ENCODE measurements at regions not wholly inside any gene's neighbourhood (a gene's known extent, or its start where the extent isn't known, plus 50 kb on each side); places are given as distances from the start of the nearest gene placed in this dataset.

GRCh38 chr6:91018586-91018985 lies 431.7 kb upstream of the MAP3K7 start:
- Mint-ChIP-seq H3K27ac (no peak overlapping the region), H3K4me3 (no peak overlapping the region), H3K36me3 (no peaks in the 10 kb centered on the region), H3K9me3 (no peaks in the 10 kb centered on the region), H3K27me3 (peaks cover 0 to 10% (median 0%) of the 10 kb centered on the region in 3 donors), H3K4me1 (no peaks in the 10 kb centered on the region)
- ATAC-seq (ENCODE audit: low read depth in 2 of 2) (no peak), DNase-seq (no peak)

- Mint-ChIP-seq H3K4me3 (no peak overlapping the region), H3K27ac (no peak overlapping the region), H3K36me3 (no peaks in the 10 kb centered on the region), H3K4me1 (no peaks in the 10 kb centered on the region), H3K27me3 (no peaks in the 10 kb centered on the region), H3K9me3 (peaks cover 0 to 3% (median 0%) of the 10 kb centered on the region in 7 donors)
- no peak for DNase-seq
- no peak for ATAC-seq (ENCODE audit: low read depth in 2 of 2)
These were observed 426.6 kb upstream of the MAP3K7 start for GRCh38 chr6:91013511-91013910.

GRCh38 chr6:90997076-90997475 lies 410.2 kb upstream of the MAP3K7 start:
- H3K4me1 Mint-ChIP-seq = no peaks in the 10 kb centered on the region
- no peak overlapping the region for H3K4me3 Mint-ChIP-seq
- no peaks in the 10 kb centered on the region for H3K9me3 Mint-ChIP-seq
- H3K36me3 Mint-ChIP-seq = no peaks in the 10 kb centered on the region
- H3K27ac Mint-ChIP-seq = no peak overlapping the region
- H3K27me3 Mint-ChIP-seq = peaks cover 0 to 6% (median 6%) of the 10 kb centered on the region in 3 donors
- no peak for ATAC-seq (ENCODE audit: low read depth in 2 of 2)
- no peak for DNase-seq

- Mint-ChIP-seq H3K36me3 (no peaks in the 10 kb centered on the region), H3K27ac (no peak overlapping the region), H3K4me1 (no peaks in the 10 kb centered on the region), H3K9me3 (no peaks in the 10 kb centered on the region), H3K27me3 (peaks cover 0 to 6% (median 6%) of the 10 kb centered on the region in 3 donors), H3K4me3 (no peak overlapping the region)
- DNase-seq (no peak), ATAC-seq (ENCODE audit: low read depth in 2 of 2) (no peak)
These were observed 406.9 kb upstream of the MAP3K7 start for GRCh38 chr6:90993770-90994169.

- Mint-ChIP-seq H3K4me3 (no peak overlapping the region), H3K36me3 (no peaks in the 10 kb centered on the region), H3K4me1 (no peaks in the 10 kb centered on the region), H3K27me3 (no peaks in the 10 kb centered on the region), H3K27ac (no peak overlapping the region), H3K9me3 (no peaks in the 10 kb centered on the region)
- DNase-seq (no peak), ATAC-seq (ENCODE audit: low read depth in 2 of 2) (no peak)
These were observed 402.9 kb upstream of the MAP3K7 start for GRCh38 chr6:90989763-90990162.

- Mint-ChIP-seq H3K9me3 (peaks cover 0 to 4% (median 0%) of the 10 kb centered on the region in 7 donors), H3K27me3 (peaks cover 3 to 12% (median 12%) of the 10 kb centered on the region in 3 donors), H3K4me3 (no peak overlapping the region), H3K4me1 (no peaks in the 10 kb centered on the region), H3K27ac (no peak overlapping the region), H3K36me3 (no peaks in the 10 kb centered on the region)
- no peak for DNase-seq
- no peak for ATAC-seq (ENCODE audit: low read depth in 2 of 2)
These were observed 397.2 kb upstream of the MAP3K7 start for GRCh38 chr6:90984066-90984465.

GRCh38 chr6:90983462-90983861 lies 396.6 kb upstream of the MAP3K7 start:
- peaks cover 0 to 4% (median 0%) of the 10 kb centered on the region in 7 donors for H3K9me3 Mint-ChIP-seq
- no peak for DNase-seq
- no peaks in the 10 kb centered on the region for H3K36me3 Mint-ChIP-seq
- no peaks in the 10 kb centered on the region for H3K4me1 Mint-ChIP-seq
- peaks cover 3 to 12% (median 12%) of the 10 kb centered on the region in 3 donors for H3K27me3 Mint-ChIP-seq
- H3K27ac Mint-ChIP-seq = no peak overlapping the region
- ATAC-seq (ENCODE audit: low read depth in 2 of 2) = no peak
- no peak overlapping the region for H3K4me3 Mint-ChIP-seq

- Mint-ChIP-seq H3K4me3 (no peak overlapping the region), H3K9me3 (peaks cover 0 to 4% (median 0%) of the 10 kb centered on the region in 7 donors), H3K36me3 (no peaks in the 10 kb centered on the region), H3K27me3 (peaks cover 3 to 12% (median 12%) of the 10 kb centered on the region in 3 donors), H3K4me1 (no peaks in the 10 kb centered on the region), H3K27ac (no peak overlapping the region)
- DNase-seq (no peak), ATAC-seq (ENCODE audit: low read depth in 2 of 2) (no peak)
These were observed 395.7 kb upstream of the MAP3K7 start for GRCh38 chr6:90982581-90982980.

GRCh38 chr6:90982051-90982450 lies 395.2 kb upstream of the MAP3K7 start:
- DNase-seq (no peak), ATAC-seq (ENCODE audit: low read depth in 2 of 2) (no peak)
- H3K36me3 Mint-ChIP-seq = no peaks in the 10 kb centered on the region
- no peak overlapping the region for H3K4me3 Mint-ChIP-seq
- peaks cover 3 to 12% (median 12%) of the 10 kb centered on the region in 3 donors for H3K27me3 Mint-ChIP-seq
- H3K27ac Mint-ChIP-seq = no peak overlapping the region
- peaks cover 0 to 4% (median 0%) of the 10 kb centered on the region in 7 donors for H3K9me3 Mint-ChIP-seq
- H3K4me1 Mint-ChIP-seq = no peaks in the 10 kb centered on the region

GRCh38 chr6:90978046-90978445 lies 391.2 kb upstream of the MAP3K7 start:
- no peaks in the 10 kb centered on the region for H3K4me1 Mint-ChIP-seq
- no peak overlapping the region for H3K27ac Mint-ChIP-seq
- no peaks in the 10 kb centered on the region for H3K36me3 Mint-ChIP-seq
- no peak overlapping the region for H3K4me3 Mint-ChIP-seq
- H3K27me3 Mint-ChIP-seq = peaks cover 0 to 6% (median 5%) of the 10 kb centered on the region in 3 donors
- DNase-seq = no peak
- ATAC-seq (ENCODE audit: low read depth in 2 of 2) = no peak
- H3K9me3 Mint-ChIP-seq = peaks cover 0 to 7% (median 0%) of the 10 kb centered on the region in 7 donors

- H3K4me3 Mint-ChIP-seq = no peak overlapping the region
- no peak overlapping the region for H3K27ac Mint-ChIP-seq
- no peaks in the 10 kb centered on the region for H3K36me3 Mint-ChIP-seq
- H3K4me1 Mint-ChIP-seq = no peaks in the 10 kb centered on the region
- DNase-seq (no peak), ATAC-seq (ENCODE audit: low read depth in 2 of 2) (no peak)
- peaks cover 0 to under 1% (median 0%) of the 10 kb centered on the region in 3 donors for H3K27me3 Mint-ChIP-seq
- peaks cover 0 to 7% (median 0%) of the 10 kb centered on the region in 7 donors for H3K9me3 Mint-ChIP-seq
These were observed 390.6 kb upstream of the MAP3K7 start for GRCh38 chr6:90977513-90977912.

GRCh38 chr6:90976341-90976740 lies 389.5 kb upstream of the MAP3K7 start:
- no peak overlapping the region for H3K27ac Mint-ChIP-seq
- DNase-seq = no peak
- peaks cover 0 to 7% (median 0%) of the 10 kb centered on the region in 7 donors for H3K9me3 Mint-ChIP-seq
- no peak for ATAC-seq (ENCODE audit: low read depth in 2 of 2)
- H3K27me3 Mint-ChIP-seq = no peaks in the 10 kb centered on the region
- no peaks in the 10 kb centered on the region for H3K4me1 Mint-ChIP-seq
- H3K4me3 Mint-ChIP-seq = no peak overlapping the region
- no peaks in the 10 kb centered on the region for H3K36me3 Mint-ChIP-seq

GRCh38 chr6:90975741-90976140 lies 388.9 kb upstream of the MAP3K7 start:
- no peak for ATAC-seq (ENCODE audit: low read depth in 2 of 2)
- no peak overlapping the region for H3K27ac Mint-ChIP-seq
- no peak overlapping the region for H3K4me3 Mint-ChIP-seq
- peaks cover 0 to 3% (median 0%) of the 10 kb centered on the region in 7 donors for H3K9me3 Mint-ChIP-seq
- DNase-seq = no peak
- no peaks in the 10 kb centered on the region for H3K27me3 Mint-ChIP-seq
- H3K36me3 Mint-ChIP-seq = no peaks in the 10 kb centered on the region
- no peaks in the 10 kb centered on the region for H3K4me1 Mint-ChIP-seq

- no peak overlapping the region for H3K4me3 Mint-ChIP-seq
- H3K27me3 Mint-ChIP-seq = peaks cover 0 to 4% (median 0%) of the 10 kb centered on the region in 3 donors
- no peaks in the 10 kb centered on the region for H3K36me3 Mint-ChIP-seq
- no peak for ATAC-seq (ENCODE audit: low read depth in 2 of 2)
- no peaks in the 10 kb centered on the region for H3K4me1 Mint-ChIP-seq
- H3K27ac Mint-ChIP-seq = no peak overlapping the region
- DNase-seq = no peak
- H3K9me3 Mint-ChIP-seq = peaks cover 0 to 3% (median 0%) of the 10 kb centered on the region in 7 donors
These were observed 386.3 kb upstream of the MAP3K7 start for GRCh38 chr6:90973188-90973587.

GRCh38 chr6:90970672-90971071 lies 383.8 kb upstream of the MAP3K7 start:
- Mint-ChIP-seq H3K4me1 (no peaks in the 10 kb centered on the region), H3K27ac (no peak overlapping the region), H3K27me3 (peaks cover 0 to 4% (median 0%) of the 10 kb centered on the region in 3 donors), H3K9me3 (peaks cover 0 to 3% (median 0%) of the 10 kb centered on the region in 7 donors), H3K36me3 (no peaks in the 10 kb centered on the region), H3K4me3 (no peak overlapping the region)
- ATAC-seq (ENCODE audit: low read depth in 2 of 2) = no peak
- no peak for DNase-seq
